SU-DHL-6 (cell line): ENCODE measurements at regions not wholly inside any gene's neighbourhood (a gene's known extent, or its start where the extent isn't known, plus 50 kb on each side); places are given as distances from the start of the nearest gene placed in this dataset.

Experiments
- H2AFZ ChIP-seq: fragments of 200-600 bp; sonication (generic); 2 replicates; pipeline ENCODE4 v1.6.1; 2014; ENCODE audit warnings: low read depth, mild to moderate bottlenecking, moderate library complexity, mixed read lengths, antibody characterized with exemption, low read length; ENCODE audit not compliant: severe bottlenecking
- H3F3A ChIP-seq: fragments of 200-600 bp; shearing (Covaris generic); 2 replicates; pipeline ENCODE4 v1.6.0; 2016; ENCODE audit warnings: antibody characterized with exemption, mild to moderate bottlenecking; ENCODE audit not compliant: insufficient read depth
- H3K27ac ChIP-seq: fragments of 200-600 bp; sonication (generic); 2 replicates; pipeline ENCODE4 v1.5.1; 2016; ENCODE audit warnings: low read depth, mild to moderate bottlenecking, low read length, moderate library complexity, mixed read lengths
- H3K27me3 ChIP-seq: fragments of 200-600 bp; sonication (generic), shearing (Covaris generic); 2 replicates; pipeline ENCODE4 v1.6.0; 2014; ENCODE audit warnings: mild to moderate bottlenecking, low read length
- H3K36me3 ChIP-seq: fragments of 200-600 bp; sonication (generic); 2 replicates; pipeline ENCODE4 v1.6.1; 2014; ENCODE audit warnings: mild to moderate bottlenecking, low read length, mixed read lengths
- H3K4me2 ChIP-seq: fragments of 300-600, 200-600 bp; shearing (Covaris generic), sonication (generic); 2 replicates; pipeline ENCODE4 v1.6.0; 2014; ENCODE audit warnings: low read length, low read depth, mild to moderate bottlenecking; ENCODE audit not compliant: poor library complexity, severe bottlenecking
- H3K4me3 ChIP-seq: fragments of 200-600 bp; sonication (generic); 2 replicates; pipeline ENCODE4 v1.5.1; 2014; ENCODE audit warnings: antibody characterized with exemption, low read length, mild to moderate bottlenecking, mixed read lengths; ENCODE audit not compliant: insufficient read depth, poor library complexity, severe bottlenecking
- H3K79me2 ChIP-seq: fragments of 200-600 bp; sonication (generic); 2 replicates; pipeline ENCODE4 v1.6.1; 2014; ENCODE audit warnings: mild to moderate bottlenecking, low read length, moderate library complexity; ENCODE audit not compliant: insufficient read depth
- H3K9ac ChIP-seq: fragments of 200-600 bp; sonication (generic); 2 replicates; pipeline ENCODE4 v1.7.0; 2014; ENCODE audit warnings: mild to moderate bottlenecking, low read length
- H3K9me2 ChIP-seq: fragments of 200-600 bp; sonication (generic); replicated peaks from 2 replicates; pipeline ENCODE4 v1.6.1; 2014; ENCODE audit warnings: low read length; ENCODE audit not compliant: insufficient read depth
- H3K9me3 ChIP-seq: fragments of 200-600 bp; sonication (generic); 2 replicates; pipeline ENCODE4 v1.6.1; 2014; ENCODE audit warnings: low read length, mixed read lengths; ENCODE audit not compliant: insufficient read depth
- H4K20me1 ChIP-seq: fragments of 200-600 bp; sonication (generic); 2 replicates; pipeline ENCODE4 v1.6.1; 2014; ENCODE audit warnings: low read depth, mild to moderate bottlenecking, antibody characterized with exemption, low read length, moderate library complexity, mixed read lengths
- CTCF ChIP-seq: fragments of 200-600 bp; sonication (generic); IDR thresholded peaks from one replicate; pipeline ENCODE4 v1.5.1; 2017; ENCODE audit warnings: antibody characterized with exemption, mild to moderate bottlenecking, low read length, moderate library complexity; ENCODE audit not compliant: insufficient read depth, poor library complexity, severe bottlenecking
- EZH2phosphoT487 ChIP-seq: fragments of 200-600 bp; sonication (generic), shearing (Covaris generic); conservative IDR thresholded peaks from 2 replicates; pipeline ENCODE4 v1.6.1; 2018; ENCODE audit warnings: mild to moderate bottlenecking, antibody characterized with exemption, low read length, moderate library complexity, mixed read lengths

GRCh38 chr17:33667052-33667509 is 374.0 kb upstream of the ASIC2 start:
- H3F3A ChIP-seq: no peaks in the 10 kb centered on the region; the same call in 1 of the 2 replicates
- H3K27ac ChIP-seq: peak overlapping the region; percentile 68
- H3K9me2 ChIP-seq: no peaks in the 10 kb centered on the region
- H3K9me3 ChIP-seq: no peaks in the 10 kb centered on the region
- H3K79me2 ChIP-seq: no peaks in the 10 kb centered on the region
- no peak overlapping the region for H3K4me3 ChIP-seq
- H2AFZ ChIP-seq: no peak overlapping the region
- TF ChIP-seq EZH2phosphoT487 (no peak), CTCF (no peak)
- peak overlapping the region; percentile 5; the same call in 1 of the 2 replicates for H3K9ac ChIP-seq
- no peaks in the 10 kb centered on the region for H4K20me1 ChIP-seq
- no peaks in the 10 kb centered on the region for H3K27me3 ChIP-seq
- peak overlapping the region; percentile 32 for H3K4me2 ChIP-seq
- no peaks in the 10 kb centered on the region for H3K36me3 ChIP-seq

- Histone ChIP-seq H2AFZ (no peak overlapping the region), H3F3A (no peaks in the 10 kb centered on the region; the same call in 1 of the 2 replicates), H3K4me3 (no peak overlapping the region), H3K36me3 (no peaks in the 10 kb centered on the region), H3K79me2 (no peaks in the 10 kb centered on the region), H3K27ac (peak overlapping the region; percentile 68), H4K20me1 (no peaks in the 10 kb centered on the region), H3K9ac (peak overlapping the region; percentile 5; the same call in 1 of the 2 replicates), H3K9me2 (no peaks in the 10 kb centered on the region), H3K27me3 (no peaks in the 10 kb centered on the region), H3K4me2 (peak overlapping the region; percentile 32), H3K9me3 (no peaks in the 10 kb centered on the region)
- TF ChIP-seq CTCF: no peak
- TF ChIP-seq EZH2phosphoT487: no peak
Observed at GRCh38 chr17:33667671-33668070, 374.6 kb upstream of the ASIC2 start.

GRCh38 chr17:33668516-33668915 is 375.4 kb upstream of the ASIC2 start:
- Histone ChIP-seq H4K20me1 (no peaks in the 10 kb centered on the region), H3F3A (no peaks in the 10 kb centered on the region; the same call in 1 of the 2 replicates), H3K9me2 (no peaks in the 10 kb centered on the region), H3K79me2 (no peaks in the 10 kb centered on the region), H3K9ac (no peak overlapping the region), H3K27ac (no peak overlapping the region), H3K4me3 (no peak overlapping the region), H3K36me3 (no peaks in the 10 kb centered on the region), H2AFZ (no peak overlapping the region), H3K9me3 (no peaks in the 10 kb centered on the region), H3K4me2 (no peak overlapping the region), H3K27me3 (no peaks in the 10 kb centered on the region)
- TF ChIP-seq EZH2phosphoT487: no peak
- no peak for TF ChIP-seq CTCF
